Motor neuron (in vitro differentiated cells): ENCODE measurements at regions not wholly inside any gene's neighbourhood (a gene's known extent, or its start where the extent isn't known, plus 50 kb on each side); places are given as distances from the start of the nearest gene placed in this dataset.
A peak's percentile ranks its signal among the peaks of the same experiment; 100 is the strongest.
"Not testable (repeated sequence)": the region's sequence is repeated elsewhere in the genome, so short reads cannot be mapped to it uniquely, and the experiment has no call there.

Experiments
- ATAC-seq, 8 experiments: fragments of 200-7000 bp; cut with Tn5 transposase; replicated peaks in 6 of 8; 2 replicates each; pipeline ENCODE4 v1.8.0; 2021; ENCODE audit warnings: mild to moderate bottlenecking in 8 of 8, moderate library complexity in 8 of 8
- H3K27ac ChIP-seq, 2 donors: fragments of 250-450 bp; sonication (Bioruptor Pico); 2 replicates each; pipeline ENCODE4 v1.9.0; 2021; ENCODE audit warnings: antibody characterized with exemption in 2 of 2, mild to moderate bottlenecking in 2 of 2, moderate library complexity in 1 of 2
- H3K4me1 ChIP-seq, 2 donors: fragments of 250-450 bp; sonication (Bioruptor Pico); replicated peaks in 1 of 2; 2 replicates each; pipeline ENCODE4 v1.6.1; 2021; ENCODE audit warnings: antibody characterized with exemption in 2 of 2, mild to moderate bottlenecking in 2 of 2, moderate library complexity in 1 of 2
- H3K4me3 ChIP-seq, 5 donors: fragments of 250-450 bp; sonication (Bioruptor Pico); 2 replicates each; pipeline ENCODE4 v1.9.0; 2021; ENCODE audit warnings: antibody characterized with exemption in 5 of 5, mild to moderate bottlenecking in 5 of 5, moderate library complexity in 4 of 5
- WGBS, 10 experiments: fragments of 450-650 bp; shearing (Covaris generic); methylation state at CpG; one replicate each; pipeline ENCODE4 v1.0.0; 2022; 5-methylcytosine and 5-hydroxymethylcytosine counted together
- in situ Hi-C, 9 experiments: fragments of 400-800 bp; cut with MboI; loops; one replicate each; pipeline ENCODE4 v1.15.0; 2021; ENCODE audit warnings: low sequenced_read_pairs in 9 of 9, low pct_unique_long_range_greater_than_20kb in 2 of 9; ENCODE audit not compliant: unreplicated experiment in 9 of 9

GRCh38 chr6:142648526-142648925 lies 296.4 kb downstream of the HIVEP2 start:
- peaks cover 2% of the 10 kb centered on the region in 2 donors for H3K4me1 ChIP-seq
- 13 to 60% (median 45%) methylated on average over 1 of the region's 1 CpG; no CpG with 5 or more reads in 1 of the 10 experiments for WGBS, 10 experiments
- no peak for ATAC-seq
- no peak overlapping the region for H3K27ac ChIP-seq
- no peak overlapping the region for H3K4me3 ChIP-seq
- in situ Hi-C loops, result no loop called here

GRCh38 chr6:142649438-142650234 lies 295.3 kb downstream of the HIVEP2 start:
- H3K4me3 ChIP-seq, ATAC-seq, in situ Hi-C loops, H3K27ac ChIP-seq: not testable (repeated sequence)
- WGBS, 10 experiments, result 65 to 86% (median 83%) methylated on average over 1 to 5 of the region's 11 CpGs; no CpG with 5 or more reads in 5 of the 10 experiments
- H3K4me1 ChIP-seq, result peaks cover 2 to 11% of the 10 kb centered on the region in 2 donors

- Histone ChIP-seq H3K27ac (no peak overlapping the region), H3K4me3 (no peak overlapping the region), H3K4me1 (peaks cover 2 to 12% of the 10 kb centered on the region in 2 donors)
- 60 to 100% (median 86%) methylated on average over 1 to 3 of the region's 3 CpGs; no CpG with 5 or more reads in 3 of the 10 experiments for WGBS, 10 experiments
- ATAC-seq, result peak in 6 of 8 experiments; percentile 34 to 72 (median 59)
- in situ Hi-C loops, result no loop called here
These were observed 293.6 kb downstream of the HIVEP2 start for GRCh38 chr6:142651384-142651783.

- Histone ChIP-seq H3K4me3 (no peak overlapping the region), H3K4me1 (peaks cover 0 to 12% of the 10 kb centered on the region in 2 donors), H3K27ac (no peak overlapping the region)
- in situ Hi-C loops, result no loop called here
- peak in 5 of 8 experiments; percentile 69 to 85 (median 72) for ATAC-seq
- 29 to 93% (median 79%) methylated on average over 2 to 5 of the region's 5 CpGs; no CpG with 5 or more reads in 1 of the 10 experiments for WGBS, 10 experiments
These were observed 291.1 kb downstream of the HIVEP2 start for GRCh38 chr6:142653710-142654420.

- in situ Hi-C loops, result no loop called here
- WGBS, 10 experiments, result 50 to 100% (median 82%) methylated on average over 1 to 2 of the region's 2 CpGs
- Histone ChIP-seq H3K4me1 (peaks cover 0 to under 1% of the 10 kb centered on the region in 2 donors), H3K4me3 (no peak overlapping the region), H3K27ac (no peak overlapping the region)
- no peak for ATAC-seq
These were observed 285.3 kb downstream of the HIVEP2 start for GRCh38 chr6:142659661-142660060.

GRCh38 chr6:142665393-142665792 lies 279.6 kb downstream of the HIVEP2 start:
- Histone ChIP-seq H3K4me1 (no peaks in the 10 kb centered on the region), H3K4me3 (no peak overlapping the region), H3K27ac (no peak overlapping the region)
- in situ Hi-C loops, result no loop called here
- WGBS, 10 experiments, result 0 to 93% (median 50%) methylated on average over 1 to 2 of the region's 2 CpGs; no CpG with 5 or more reads in 1 of the 10 experiments
- ATAC-seq, result no peak

GRCh38 chr6:142666599-142667185 lies 278.3 kb downstream of the HIVEP2 start:
- Histone ChIP-seq H3K4me1 (no peaks in the 10 kb centered on the region), H3K4me3 (no peak overlapping the region), H3K27ac (no peak overlapping the region)
- 0 to 92% (median 47%) methylated on average over 1 to 4 of the region's 4 CpGs; no CpG with 5 or more reads in 1 of the 10 experiments for WGBS, 10 experiments
- in situ Hi-C loops, result no loop called here
- ATAC-seq, result no peak

- no peaks in the 10 kb centered on the region for H3K4me1 ChIP-seq
- WGBS, 10 experiments, result 58 to 100% (median 90%) methylated on average over 2 to 4 of the region's 4 CpGs
- H3K4me3 ChIP-seq, result no peak overlapping the region
- no peak for ATAC-seq
- in situ Hi-C loops, result no loop called here
- H3K27ac ChIP-seq, result no peak overlapping the region
These were observed 275.3 kb downstream of the HIVEP2 start for GRCh38 chr6:142669471-142670351.

GRCh38 chr6:142671791-142672190 lies 273.2 kb downstream of the HIVEP2 start:
- Histone ChIP-seq H3K4me1 (no peaks in the 10 kb centered on the region), H3K4me3 (no peak overlapping the region), H3K27ac (no peak overlapping the region)
- in situ Hi-C loops, result no loop called here
- 40 to 86% (median 75%) methylated on average over 1 of the region's 1 CpG; no CpG with 5 or more reads in 3 of the 10 experiments for WGBS, 10 experiments
- no peak for ATAC-seq

- no peak overlapping the region for H3K4me3 ChIP-seq
- no peak overlapping the region for H3K27ac ChIP-seq
- ATAC-seq, result no peak
- in situ Hi-C loops, result loop anchor here in 7 of 9 experiments (25.0 kb wide), 7 partner anchors 212 to 762 kb away; partner anchors contain the start of gene HIVEP2 (in 1 of the 7)
- H3K4me1 ChIP-seq, result no peaks in the 10 kb centered on the region
- WGBS, 10 experiments, result 92 to 100% (median 92%) methylated on average over 2 to 4 of the region's 5 CpGs; no CpG with 5 or more reads in 7 of the 10 experiments
These were observed 269.5 kb downstream of the HIVEP2 start for GRCh38 chr6:142675517-142675916.

- WGBS, 10 experiments, result 8 to 93% (median 54%) methylated on average over 2 to 5 of the region's 5 CpGs; no CpG with 5 or more reads in 2 of the 10 experiments
- ATAC-seq, result no peak
- Histone ChIP-seq H3K4me1 (no peaks in the 10 kb centered on the region), H3K27ac (no peak overlapping the region), H3K4me3 (no peak overlapping the region)
- in situ Hi-C loops, result loop anchor here in 7 of 9 experiments (25.0 kb wide), 7 partner anchors 211 to 761 kb away; partner anchors contain the start of gene HIVEP2 (in 1 of the 7)
These were observed 268.9 kb downstream of the HIVEP2 start for GRCh38 chr6:142676027-142676443.

- WGBS, 10 experiments, result 26 to 87% (median 71%) methylated on average over 1 to 5 of the region's 5 CpGs; no CpG with 5 or more reads in 1 of the 10 experiments
- H3K27ac ChIP-seq, result no peak overlapping the region
- peak in 3 of 8 experiments; percentile 46 to 64 (median 60) for ATAC-seq
- no peaks in the 10 kb centered on the region for H3K4me1 ChIP-seq
- H3K4me3 ChIP-seq, result no peak overlapping the region
- in situ Hi-C loops, result loop anchor here in 7 of 9 experiments (25.0 kb wide), 7 partner anchors 211 to 761 kb away; partner anchors contain the start of gene HIVEP2 (in 1 of the 7)
These were observed 268.3 kb downstream of the HIVEP2 start for GRCh38 chr6:142676647-142677192.
